BLaER1 treated with 17β-estradiol and CSF1 and Interleukin-3, amounts not matched to agents 10 nM and 100 nM (cell line): ENCODE measurements at regions not wholly inside any gene's neighbourhood (a gene's known extent, or its start where the extent isn't known, plus 50 kb on each side); places are given as distances from the start of the nearest gene placed in this dataset.
"Not testable (repeated sequence)": the region's sequence is repeated elsewhere in the genome, so short reads cannot be mapped to it uniquely, and the experiment has no call there.

Experiments
- H3K27ac ChIP-seq, 11 experiments: shearing (Covaris generic); formaldehyde crosslinking; 2 replicates each; pipeline ENCODE4 v1.8.1; 2022
- H3K27me3 ChIP-seq, 11 experiments: shearing (Covaris generic); formaldehyde crosslinking; 2 replicates each; pipeline ENCODE4 v1.8.1; 2022
- H3K36me3 ChIP-seq, 11 experiments: shearing (Covaris generic); formaldehyde crosslinking; 2 replicates each; pipeline ENCODE4 v1.8.1; 2022
- H3K4me1 ChIP-seq, 10 experiments: shearing (Covaris generic); formaldehyde crosslinking; 2 replicates each; pipeline ENCODE4 v1.8.1; 2022
- H3K4me2 ChIP-seq, 11 experiments: shearing (Covaris generic); formaldehyde crosslinking; 2 replicates each; pipeline ENCODE4 v1.8.1; 2022
- H3K4me3 ChIP-seq, 10 experiments: shearing (Covaris generic); formaldehyde crosslinking; 2 replicates each; pipeline ENCODE4 v1.8.1; 2022
- H3K9ac ChIP-seq, 11 experiments: shearing (Covaris generic); formaldehyde crosslinking; 2 replicates each; pipeline ENCODE4 v1.8.1; 2022
- H3K9me3 ChIP-seq, 11 experiments: shearing (Covaris generic); formaldehyde crosslinking; replicated peaks in 1 of 11; 2 replicates each; pipeline ENCODE4 v1.8.1; 2022
- H4K20me1 ChIP-seq, 11 experiments: shearing (Covaris generic); formaldehyde crosslinking; 2 replicates each; pipeline ENCODE4 v1.8.1; 2022
- Cebpa-rat ChIP-seq, 11 experiments: shearing (Covaris generic); IDR thresholded peaks; 2 replicates each; pipeline ENCODE4 v1.8.1; 2022

- H3K36me3 ChIP-seq: no peaks in the 10 kb centered on the region
These were observed 266.8 kb downstream of the INHBA start for GRCh38 chr7:41436139-41436538.

GRCh38 chr7:41435020-41435419 lies 267.9 kb downstream of the INHBA start:
- H3K36me3 ChIP-seq, H3K4me2 ChIP-seq, H3K4me3 ChIP-seq, H3K4me1 ChIP-seq, H3K27ac ChIP-seq, H3K27me3 ChIP-seq, H3K9ac ChIP-seq, H4K20me1 ChIP-seq: not testable (repeated sequence)
- peaks cover 0 to 23% (median 12%) of the 10 kb centered on the region in 11 experiments; a peak in 14 of 22 replicates for H3K9me3 ChIP-seq

More at GRCh38 chr7:41436139-41436538, 266.8 kb downstream of the INHBA start:
- Histone ChIP-seq H3K4me1 (no peaks in the 10 kb centered on the region), H3K4me3 (no peak overlapping the region), H3K9me3 (peaks cover 0 to 23% (median 12%) of the 10 kb centered on the region in 11 experiments; a peak in 14 of 22 replicates), H3K4me2 (no peak overlapping the region), H3K27me3 (no peaks in the 10 kb centered on the region), H4K20me1 (no peaks in the 10 kb centered on the region), H3K27ac (no peak overlapping the region), H3K9ac (no peak overlapping the region)
- no peak for TF ChIP-seq Cebpa-rat (IDR thresholded peaks at IDR 0.05)

- Histone ChIP-seq H4K20me1 (no peaks in the 10 kb centered on the region), H3K4me1 (no peaks in the 10 kb centered on the region), H3K9ac (no peak overlapping the region), H3K27ac (no peak overlapping the region), H3K9me3 (peaks cover 0 to 23% (median 12%) of the 10 kb centered on the region in 11 experiments; a peak in 14 of 22 replicates), H3K36me3 (no peaks in the 10 kb centered on the region), H3K27me3 (no peaks in the 10 kb centered on the region), H3K4me3 (no peak overlapping the region), H3K4me2 (no peak overlapping the region)
- TF ChIP-seq Cebpa-rat (IDR thresholded peaks at IDR 0.05): no peak
These were observed 271.2 kb downstream of the INHBA start for GRCh38 chr7:41431671-41432070.

GRCh38 chr7:41428381-41428780 lies 274.5 kb downstream of the INHBA start:
- Histone ChIP-seq H3K9ac (no peak overlapping the region), H3K36me3 (no peaks in the 10 kb centered on the region), H3K27me3 (no peaks in the 10 kb centered on the region), H3K27ac (no peak overlapping the region), H3K9me3 (no peaks in the 10 kb centered on the region), H3K4me3 (no peak overlapping the region), H4K20me1 (no peaks in the 10 kb centered on the region), H3K4me2 (no peak overlapping the region), H3K4me1 (no peaks in the 10 kb centered on the region)
- TF ChIP-seq Cebpa-rat (IDR thresholded peaks at IDR 0.05): no peak

- H3K9me3 ChIP-seq: no peaks in the 10 kb centered on the region
- no peaks in the 10 kb centered on the region for H4K20me1 ChIP-seq
- no peak overlapping the region for H3K4me3 ChIP-seq
- H3K27me3 ChIP-seq: no peaks in the 10 kb centered on the region
- no peak overlapping the region for H3K9ac ChIP-seq
- TF ChIP-seq Cebpa-rat (IDR thresholded peaks at IDR 0.05): no peak
- no peaks in the 10 kb centered on the region for H3K36me3 ChIP-seq
- H3K27ac ChIP-seq: no peak overlapping the region
- no peak overlapping the region for H3K4me2 ChIP-seq
- no peaks in the 10 kb centered on the region for H3K4me1 ChIP-seq
These were observed 277.0 kb downstream of the INHBA start for GRCh38 chr7:41425926-41426325.

GRCh38 chr7:41421056-41421455 lies 281.8 kb downstream of the INHBA start:
- H3K4me2 ChIP-seq: no peak overlapping the region
- no peaks in the 10 kb centered on the region for H4K20me1 ChIP-seq
- H3K9ac ChIP-seq: no peak overlapping the region
- no peaks in the 10 kb centered on the region for H3K27me3 ChIP-seq
- no peaks in the 10 kb centered on the region for H3K4me1 ChIP-seq
- H3K4me3 ChIP-seq: no peak overlapping the region
- no peak overlapping the region for H3K27ac ChIP-seq
- no peaks in the 10 kb centered on the region for H3K36me3 ChIP-seq
- no peak for TF ChIP-seq Cebpa-rat (IDR thresholded peaks at IDR 0.05)
- no peaks in the 10 kb centered on the region for H3K9me3 ChIP-seq

GRCh38 chr7:41420421-41420820 lies 282.5 kb downstream of the INHBA start:
- H3K4me1 ChIP-seq: no peaks in the 10 kb centered on the region
- H3K4me2 ChIP-seq: no peak overlapping the region
- H4K20me1 ChIP-seq: no peaks in the 10 kb centered on the region
- H3K4me3 ChIP-seq: no peak overlapping the region
- no peak overlapping the region for H3K9ac ChIP-seq
- no peak for TF ChIP-seq Cebpa-rat (IDR thresholded peaks at IDR 0.05)
- no peaks in the 10 kb centered on the region for H3K9me3 ChIP-seq
- H3K27me3 ChIP-seq: no peaks in the 10 kb centered on the region
- no peak overlapping the region for H3K27ac ChIP-seq
- H3K36me3 ChIP-seq: no peaks in the 10 kb centered on the region

- no peak for TF ChIP-seq Cebpa-rat (IDR thresholded peaks at IDR 0.05)
- Histone ChIP-seq H3K4me1 (no peaks in the 10 kb centered on the region), H4K20me1 (no peaks in the 10 kb centered on the region), H3K9ac (no peak overlapping the region), H3K4me3 (no peak overlapping the region), H3K27ac (no peak overlapping the region), H3K9me3 (peaks cover 5 to 12% (median 6%) of the 10 kb centered on the region in 11 experiments; a peak in 15 of 22 replicates), H3K4me2 (no peak overlapping the region), H3K27me3 (no peaks in the 10 kb centered on the region), H3K36me3 (no peaks in the 10 kb centered on the region)
These were observed 284.6 kb downstream of the INHBA start for GRCh38 chr7:41418337-41418736.

- Histone ChIP-seq H3K4me2 (no peak overlapping the region), H3K27me3 (no peaks in the 10 kb centered on the region), H3K9ac (no peak overlapping the region), H4K20me1 (no peaks in the 10 kb centered on the region), H3K9me3 (peaks cover 5 to 13% (median 8%) of the 10 kb centered on the region in 11 experiments; a peak in 15 of 22 replicates), H3K27ac (no peak overlapping the region), H3K36me3 (no peaks in the 10 kb centered on the region), H3K4me1 (no peaks in the 10 kb centered on the region), H3K4me3 (no peak overlapping the region)
- TF ChIP-seq Cebpa-rat (IDR thresholded peaks at IDR 0.05): no peak
These were observed 286.7 kb downstream of the INHBA start for GRCh38 chr7:41416208-41416595.

- Histone ChIP-seq H3K36me3 (no peaks in the 10 kb centered on the region), H3K4me1 (no peaks in the 10 kb centered on the region), H3K9ac (no peak overlapping the region), H3K9me3 (peaks cover 5 to 13% (median 8%) of the 10 kb centered on the region in 11 experiments; a peak in 15 of 22 replicates), H4K20me1 (no peaks in the 10 kb centered on the region), H3K4me3 (no peak overlapping the region), H3K4me2 (no peak overlapping the region), H3K27me3 (no peaks in the 10 kb centered on the region), H3K27ac (no peak overlapping the region)
- TF ChIP-seq Cebpa-rat (IDR thresholded peaks at IDR 0.05): no peak
These were observed 287.3 kb downstream of the INHBA start for GRCh38 chr7:41415471-41416207.
